NT2/D1 (cell line): ENCODE measurements at regions not wholly inside any gene's neighbourhood (a gene's known extent, or its start where the extent isn't known, plus 50 kb on each side); places are given as distances from the start of the nearest gene placed in this dataset.

Experiments used
- DNase-seq: peaks from one replicate; pipeline ENCODE4 v3.0.0-alpha.2; 2011; ENCODE audit warnings: low read depth, low spot score
- H3K27me3 ChIP-seq: 2 replicates; pipeline ENCODE4 v1.6.0; 2011; ENCODE audit warnings: mild to moderate bottlenecking; ENCODE audit not compliant: insufficient read length, insufficient read depth
- H3K36me3 ChIP-seq: 2 replicates; pipeline ENCODE4 v1.6.1; 2011; ENCODE audit warnings: mild to moderate bottlenecking, low read length, mixed read lengths; ENCODE audit not compliant: insufficient read depth, insufficient read length
- H3K4me1 ChIP-seq: 2 replicates; pipeline ENCODE4 v1.5.1; 2011; ENCODE audit not compliant: insufficient read depth, insufficient read length
- H3K4me3 ChIP-seq: 2 replicates; pipeline ENCODE4 v1.5.1; 2011; ENCODE audit warnings: low read depth; ENCODE audit not compliant: insufficient read length
- H3K9ac ChIP-seq: 2 replicates; pipeline ENCODE4 v1.6.0; 2011; ENCODE audit warnings: low read depth; ENCODE audit not compliant: insufficient read length
- H3K9me3 ChIP-seq: 2 replicates; pipeline ENCODE4 v1.5.1; 2011; ENCODE audit warnings: mild to moderate bottlenecking, low read length; ENCODE audit not compliant: insufficient read depth
- SUZ12 ChIP-seq: IDR thresholded peaks from 2 replicates; pipeline ENCODE4 v1.6.1; 2011; ENCODE audit not compliant: insufficient read length, insufficient read depth; ENCODE audit errors: extremely low read depth
- YY1 ChIP-seq: IDR thresholded peaks from 2 replicates; pipeline ENCODE4 v1.6.1; 2011; ENCODE audit not compliant: insufficient read length, insufficient read depth
- ZNF274 ChIP-seq: IDR thresholded peaks from 2 replicates; pipeline ENCODE4 v1.6.1; 2011; ENCODE audit warnings: mild to moderate bottlenecking, low read depth, low read length

DNA sequence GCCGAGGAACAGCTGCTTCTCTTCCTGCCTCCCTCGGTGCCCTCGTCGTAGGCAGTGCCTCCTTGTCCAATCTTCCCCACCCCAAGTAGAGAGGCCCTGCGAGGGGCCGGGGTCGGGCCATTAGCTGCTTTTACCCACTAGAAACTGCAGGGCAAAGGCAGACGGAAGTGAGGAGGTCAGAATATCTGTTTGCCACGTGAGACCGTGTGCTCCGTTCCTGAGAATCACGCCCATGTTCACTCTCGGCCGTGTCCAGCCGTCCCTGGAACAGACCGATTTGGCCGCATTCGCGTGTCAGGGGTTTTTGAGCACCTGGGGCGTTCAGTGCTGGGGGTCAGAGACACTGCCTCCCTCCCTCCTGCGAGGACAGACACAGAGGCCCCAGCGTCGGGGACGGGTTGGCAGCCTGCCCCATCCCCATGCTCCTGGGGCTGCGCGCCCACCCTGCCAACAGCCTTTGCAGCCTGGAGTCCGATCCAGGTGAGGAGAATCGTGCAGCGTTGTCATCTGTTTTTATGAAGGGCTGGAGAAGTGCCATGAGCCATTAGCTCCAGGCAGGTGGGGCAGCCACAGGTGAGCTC is 982.2 kb downstream of the BRD1 start:
- TF ChIP-seq SUZ12 (no peak), YY1 (no peak), ZNF274 (no peak)
- no peaks in the 10 kb centered on the region for H3K4me1 ChIP-seq
- no peaks in the 10 kb centered on the region for H3K9me3 ChIP-seq
- H3K9ac ChIP-seq = no peak overlapping the region
- no peaks in the 10 kb centered on the region for H3K36me3 ChIP-seq
- H3K27me3 ChIP-seq = no peaks in the 10 kb centered on the region
- no peak for DNase-seq
- no peak overlapping the region for H3K4me3 ChIP-seq

DNA sequence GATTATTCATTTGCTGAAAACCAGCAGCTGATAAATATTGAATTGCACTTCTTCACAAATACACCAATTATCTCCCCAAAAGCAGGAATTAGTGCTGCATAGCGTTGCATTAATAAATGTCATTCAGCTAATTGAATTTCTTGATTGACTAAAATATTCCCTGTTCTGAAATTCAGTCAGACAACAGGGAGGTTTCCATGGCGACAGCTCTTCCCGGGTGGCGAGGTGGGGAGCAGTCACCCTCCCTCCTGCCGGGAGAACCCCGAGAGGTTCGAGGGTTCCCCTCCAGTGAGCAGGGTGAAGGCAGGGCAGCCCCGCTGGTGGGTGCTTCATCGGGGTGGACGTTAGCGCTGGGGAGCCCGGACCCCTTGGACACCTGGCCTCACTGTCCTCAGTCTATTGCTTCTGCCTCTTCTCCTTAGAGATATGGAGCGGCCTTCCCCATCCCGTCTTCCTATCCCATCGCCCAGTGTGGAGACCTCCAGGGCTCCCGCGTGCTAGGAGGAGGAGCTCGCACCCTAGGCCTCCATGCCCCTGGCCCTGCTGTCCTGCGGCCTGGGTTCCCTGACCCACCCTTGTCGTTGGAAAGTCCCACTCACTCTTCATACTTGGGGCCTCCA is 983.5 kb downstream of the BRD1 start:
- Histone ChIP-seq H3K36me3 (no peaks in the 10 kb centered on the region), H3K4me1 (no peaks in the 10 kb centered on the region), H3K27me3 (no peaks in the 10 kb centered on the region), H3K9ac (no peak overlapping the region), H3K4me3 (no peak overlapping the region), H3K9me3 (no peaks in the 10 kb centered on the region)
- no peak for DNase-seq
- TF ChIP-seq ZNF274 = no peak

DNA sequence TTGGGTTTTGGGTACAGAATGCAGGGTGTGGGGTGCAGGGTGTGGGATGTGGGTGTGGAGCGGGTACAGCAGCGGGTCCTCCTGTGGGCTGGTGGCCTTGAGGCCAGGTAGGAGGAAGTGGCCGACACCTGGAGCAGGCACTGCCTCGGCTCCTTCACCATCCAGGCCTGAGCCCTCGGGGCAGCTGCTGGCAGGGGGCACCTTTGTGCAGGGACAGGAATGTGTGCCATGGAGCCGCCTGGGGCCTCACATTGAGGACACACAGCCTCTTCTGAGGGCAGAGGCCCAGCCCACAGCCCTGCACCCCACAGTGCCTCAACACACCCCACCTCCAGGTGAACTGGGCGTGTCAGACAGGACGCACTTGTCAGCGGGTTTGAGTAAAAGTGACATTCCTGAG is 984.0 kb downstream of the BRD1 start:
- H3K27me3 ChIP-seq = no peaks in the 10 kb centered on the region
- no peak overlapping the region for H3K4me3 ChIP-seq
- H3K9ac ChIP-seq = no peak overlapping the region
- no peak for TF ChIP-seq ZNF274
- TF ChIP-seq SUZ12 = no peak
- H3K4me1 ChIP-seq = no peaks in the 10 kb centered on the region
- H3K36me3 ChIP-seq = no peaks in the 10 kb centered on the region
- DNase-seq = no peak
- H3K9me3 ChIP-seq = no peaks in the 10 kb centered on the region

DNA sequence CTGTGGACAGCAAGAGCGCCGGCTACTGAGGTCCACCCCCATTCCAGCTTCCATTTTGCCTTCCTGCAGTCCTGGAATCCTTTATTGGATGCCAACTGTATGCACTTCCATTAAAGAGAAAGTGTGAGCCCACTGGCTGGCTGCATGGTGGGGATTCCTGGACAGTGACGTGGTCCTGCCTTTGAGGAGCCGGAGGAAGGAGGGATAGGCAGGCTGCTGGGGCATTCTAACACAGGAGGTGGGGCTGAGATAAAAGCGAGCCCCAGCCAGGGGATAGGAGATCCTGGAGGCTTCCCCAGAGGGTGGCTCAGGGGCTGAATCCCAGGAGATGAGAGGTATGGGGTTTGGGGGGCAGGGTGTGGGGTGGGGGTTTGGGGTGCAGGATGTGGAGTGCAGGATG is 984.7 kb downstream of the BRD1 start:
- H3K36me3 ChIP-seq = no peaks in the 10 kb centered on the region
- TF ChIP-seq ZNF274 (no peak), SUZ12 (no peak), YY1 (no peak)
- H3K9me3 ChIP-seq = no peaks in the 10 kb centered on the region
- DNase-seq = no peak
- no peaks in the 10 kb centered on the region for H3K27me3 ChIP-seq
- H3K4me1 ChIP-seq = no peaks in the 10 kb centered on the region
- H3K9ac ChIP-seq = no peak overlapping the region
- H3K4me3 ChIP-seq = no peak overlapping the region

DNA sequence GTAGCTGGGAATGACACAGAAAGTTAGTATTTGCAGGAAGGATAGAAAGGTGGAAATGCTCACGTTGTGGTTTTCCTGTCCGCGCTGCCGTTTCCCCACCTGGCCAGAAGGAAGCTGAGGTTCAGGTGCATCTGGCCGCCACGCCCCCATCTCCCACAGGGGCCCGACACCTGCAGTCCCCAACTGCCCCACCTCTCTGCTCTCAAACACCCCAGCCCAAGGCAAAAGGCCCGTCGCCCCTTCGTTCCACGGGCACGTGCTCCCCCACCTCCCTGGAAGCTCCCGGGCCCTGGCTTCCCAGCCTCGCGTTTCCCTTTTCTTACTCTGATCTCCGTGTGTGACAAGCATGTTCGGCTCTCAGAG is 985.1 kb downstream of the BRD1 start:
- DNase-seq = no peak
- Histone ChIP-seq H3K9me3 (no peaks in the 10 kb centered on the region), H3K9ac (no peak overlapping the region), H3K4me3 (no peak overlapping the region), H3K36me3 (no peaks in the 10 kb centered on the region), H3K27me3 (no peaks in the 10 kb centered on the region), H3K4me1 (no peaks in the 10 kb centered on the region)
- TF ChIP-seq ZNF274 = no peak

DNA sequence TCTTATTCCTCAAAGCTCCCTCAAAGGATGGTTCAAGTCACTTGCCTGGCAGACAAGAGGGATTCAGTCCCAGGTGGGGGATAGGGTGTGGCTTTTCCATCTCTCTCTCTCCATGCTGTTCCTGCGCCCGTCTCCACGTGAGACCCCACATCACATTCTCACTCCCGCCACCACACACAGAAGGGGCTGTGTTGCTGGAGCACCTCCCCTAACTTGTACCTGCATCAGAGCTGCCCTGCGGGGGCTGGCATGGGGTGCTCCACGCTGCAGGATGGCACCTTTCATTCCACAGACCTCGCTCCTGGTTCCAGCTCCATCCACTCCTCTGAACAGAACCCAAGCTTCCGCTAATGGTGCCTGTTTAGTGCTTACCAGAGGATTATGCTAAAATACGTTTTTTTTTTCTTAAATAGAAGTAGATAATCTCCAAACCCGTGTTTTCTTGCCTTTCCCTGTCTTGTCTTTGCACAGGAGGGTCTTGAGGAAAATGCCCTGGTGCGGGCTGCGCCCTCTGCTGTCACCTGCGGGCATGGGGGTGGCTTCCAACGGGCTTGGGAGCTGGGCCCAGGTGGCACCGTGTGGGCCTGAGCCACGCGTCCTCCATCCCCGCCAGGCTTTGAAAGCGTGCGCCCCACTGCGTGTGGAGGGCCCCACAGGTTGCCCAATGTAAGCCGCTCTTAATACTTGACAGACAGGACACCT is 985.6 kb downstream of the BRD1 start:
- Histone ChIP-seq H3K9ac (no peak overlapping the region), H3K4me3 (no peak overlapping the region), H3K27me3 (no peaks in the 10 kb centered on the region), H3K9me3 (no peaks in the 10 kb centered on the region), H3K4me1 (no peaks in the 10 kb centered on the region), H3K36me3 (no peaks in the 10 kb centered on the region)
- DNase-seq = no peak
- TF ChIP-seq SUZ12 (no peak), YY1 (no peak), ZNF274 (no peak)

DNA sequence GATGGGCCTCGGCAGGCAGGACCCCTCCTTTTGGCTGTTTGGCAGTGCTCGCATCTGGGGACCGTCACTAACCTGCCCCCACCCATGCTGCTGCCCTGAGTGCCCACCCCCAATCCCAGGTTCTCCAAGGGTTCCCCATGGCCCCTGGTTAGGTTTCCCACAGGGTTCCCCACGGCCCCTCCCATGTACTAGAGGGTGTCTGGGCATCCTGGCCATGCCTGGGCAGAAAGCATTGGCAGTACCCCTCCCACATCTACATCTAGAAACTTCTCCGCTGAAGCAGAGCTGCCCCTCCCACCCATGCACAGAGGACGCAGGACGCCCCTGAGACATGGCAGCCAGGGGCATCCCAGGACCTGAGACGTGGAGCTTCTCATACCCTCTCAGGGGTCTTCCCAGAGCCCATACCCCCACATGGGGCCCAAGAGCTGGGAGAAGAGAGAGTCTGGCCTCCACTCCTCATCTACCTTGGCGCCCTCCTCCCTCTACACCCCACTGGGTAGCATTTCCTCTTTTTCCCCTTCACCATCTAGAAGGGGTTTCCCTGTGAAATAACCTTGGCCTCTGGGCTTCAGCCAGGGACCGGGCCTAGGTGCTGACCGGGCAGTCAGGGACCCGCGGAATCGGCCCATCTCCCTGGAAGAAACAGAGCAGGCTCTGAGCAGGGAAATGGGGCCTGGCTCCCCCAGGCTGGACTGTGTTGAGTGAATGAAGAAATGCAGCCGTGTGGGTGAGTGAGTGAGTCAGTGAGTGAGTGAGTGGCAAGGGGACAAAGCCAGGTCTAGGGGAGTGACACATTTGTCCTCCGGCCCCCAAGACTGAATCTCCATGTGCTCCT is 987.3 kb downstream of the BRD1 start:
- H3K4me1 ChIP-seq = no peaks in the 10 kb centered on the region
- H3K36me3 ChIP-seq = no peaks in the 10 kb centered on the region
- DNase-seq = no peak
- no peak overlapping the region for H3K9ac ChIP-seq
- no peak overlapping the region for H3K4me3 ChIP-seq
- H3K9me3 ChIP-seq = no peaks in the 10 kb centered on the region
- TF ChIP-seq YY1 (no peak), SUZ12 (no peak), ZNF274 (no peak)
- H3K27me3 ChIP-seq = no peaks in the 10 kb centered on the region
